Upper lobe of left lung (tissue), 6 donors: ENCODE measurements at regions not wholly inside any gene's neighbourhood (a gene's known extent, or its start where the extent isn't known, plus 50 kb on each side); places are given as distances from the start of the nearest gene placed in this dataset.
A peak's percentile ranks its signal among the peaks of the same experiment; 100 is the strongest.

Experiments used
- ATAC-seq, 2 donors: fragments of 200-7000 bp; cut with Tn5 transposase; one replicate each; pipeline ENCODE4 v1.9.1; 2022; ENCODE audit warnings: mild to moderate bottlenecking in 2 of 2, moderate library complexity in 2 of 2; ENCODE audit not compliant: low FRiP score in 2 of 2
- DNase-seq, 2 donors: peaks; one replicate each; pipeline ENCODE4 v3.0.0-alpha.2; 2019 to 2020
- H3K27ac ChIP-seq, 4 donors: fragments of 200-600 bp; sonication (generic); one replicate each; pipeline ENCODE4 v1.5.1; 2016 to 2019
- H3K27me3 ChIP-seq, 4 donors: fragments of 200-600 bp; sonication (generic); one replicate each; pipeline ENCODE4 v1.5.1; 2017 to 2019
- H3K36me3 ChIP-seq, 4 donors: fragments of 200-600 bp; sonication (generic); one replicate each; pipeline ENCODE4 v1.5.1; 2016 to 2019
- H3K4me1 ChIP-seq, 4 donors: fragments of 200-600 bp; sonication (generic); one replicate each; pipeline ENCODE4 v1.5.1; 2018 to 2019
- H3K4me3 ChIP-seq, 4 donors: fragments of 200-600 bp; sonication (generic); one replicate each; pipeline ENCODE4 v1.5.1; 2017 to 2019; ENCODE audit warnings: mild to moderate bottlenecking in 2 of 4, moderate library complexity in 1 of 4
- H3K9me3 ChIP-seq, 4 donors: fragments of 200-600 bp; sonication (generic); one replicate each; pipeline ENCODE4 v1.5.1; 2018 to 2019
- CTCF ChIP-seq, 6 experiments: fragments of 450-650 bp in 4 of 6; fragments of 200-600 bp in 2 of 6; sonication (generic) in 2 of 6; IDR thresholded peaks; one replicate each; pipeline ENCODE4 v1.5.1; 2016 to 2019; ENCODE audit warnings: antibody characterized with exemption in 6 of 6
- EP300 ChIP-seq, 4 donors: sonication (generic); formaldehyde crosslinking; IDR thresholded peaks; one replicate each; pipeline ENCODE4 v1.5.1; 2017; ENCODE audit warnings: antibody characterized with exemption in 4 of 4, control low read depth in 2 of 4
- POLR2A ChIP-seq, 4 donors: fragments of 450-650 bp; IDR thresholded peaks; one replicate each; pipeline ENCODE4 v1.5.1; 2016 to 2017; ENCODE audit warnings: antibody characterized with exemption in 4 of 4, mild to moderate bottlenecking in 2 of 4
- POLR2AphosphoS5 ChIP-seq, 2 donors: sonication (generic); formaldehyde crosslinking; IDR thresholded peaks; one replicate each; pipeline ENCODE4 v1.5.1; 2017; ENCODE audit warnings: antibody characterized with exemption in 2 of 2
- WGBS, 2 donors: methylation state at CpG; one replicate each; pipeline ENCODE4 v1.1.5; 2017 to 2018; 5-methylcytosine and 5-hydroxymethylcytosine counted together
- donor health status: DM: no; HTN: no; CAD: no; lungs with moderate emphysema.
- donor health status: DM: no; HTN: yes; CAD: no; lungs with severe emphysema.

DNA sequence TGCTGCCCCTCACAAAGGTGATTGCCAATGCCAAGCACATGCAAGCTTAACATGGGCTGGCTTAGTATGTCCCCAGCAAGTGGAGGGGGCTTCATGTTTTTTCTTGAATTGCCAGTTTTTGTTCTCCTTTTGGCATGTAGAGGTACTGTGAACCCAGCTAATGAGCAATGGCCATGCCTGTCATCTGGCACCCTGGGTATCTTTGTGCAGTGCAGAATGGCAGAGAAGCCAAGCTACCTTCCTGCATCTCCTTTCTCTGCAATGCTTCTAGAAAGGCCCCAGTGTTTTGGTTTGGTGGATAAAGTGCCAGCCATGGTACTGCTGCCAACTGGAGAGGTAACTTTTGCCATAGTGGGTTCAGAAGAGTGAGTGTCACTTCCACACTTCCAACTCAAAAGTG is 576.9 kb downstream of the CMPK2 start:
- no peak overlapping the region for H3K4me3 ChIP-seq
- H3K27ac ChIP-seq = no peak overlapping the region
- no peaks in the 10 kb centered on the region for H3K36me3 ChIP-seq
- DNase-seq (no peak), ATAC-seq (no peak)
- no peaks in the 10 kb centered on the region for H3K27me3 ChIP-seq
- no peaks in the 10 kb centered on the region for H3K9me3 ChIP-seq
- no peak for TF ChIP-seq EP300 (IDR thresholded peaks at IDR 0.05)
- TF ChIP-seq POLR2AphosphoS5 (IDR thresholded peaks at IDR 0.05) = no peak
- no peak for TF ChIP-seq CTCF (IDR thresholded peaks at IDR 0.05)
- no peak for TF ChIP-seq POLR2A (IDR thresholded peaks at IDR 0.05)
- no peaks in the 10 kb centered on the region for H3K4me1 ChIP-seq

- no peak overlapping the region for H3K27ac ChIP-seq
- no peaks in the 10 kb centered on the region for H3K36me3 ChIP-seq
- ATAC-seq (peak in 1 of 2 donors; percentile 56), DNase-seq (peak in 1 of 2 donors; percentile 36)
- H3K4me3 ChIP-seq = no peak overlapping the region
- H3K9me3 ChIP-seq = no peaks in the 10 kb centered on the region
- no peaks in the 10 kb centered on the region for H3K27me3 ChIP-seq
- no peaks in the 10 kb centered on the region for H3K4me1 ChIP-seq
- 84 to 90% methylated on average over 8 to 9 of the region's 9 CpGs for WGBS, 2 donors
- TF ChIP-seq POLR2AphosphoS5 (IDR thresholded peaks at IDR 0.05) (no peak), CTCF (IDR thresholded peaks at IDR 0.05) (no peak), POLR2A (IDR thresholded peaks at IDR 0.05) (no peak), EP300 (IDR thresholded peaks at IDR 0.05) (no peak)
Measured at GRCh38 chr2:6290217-6291015, 575.3 kb downstream of the CMPK2 start.

GRCh38 chr2:6294791-6295190 is 570.9 kb downstream of the CMPK2 start:
- WGBS, 2 donors = 63 to 84% methylated on average over 2 of the region's 2 CpGs
- Histone ChIP-seq H3K36me3 (no peaks in the 10 kb centered on the region), H3K27me3 (no peaks in the 10 kb centered on the region), H3K9me3 (no peaks in the 10 kb centered on the region), H3K4me3 (no peak overlapping the region), H3K4me1 (no peaks in the 10 kb centered on the region), H3K27ac (no peak overlapping the region)
- ATAC-seq (no peak), DNase-seq (no peak)
- TF ChIP-seq EP300 (IDR thresholded peaks at IDR 0.05) (no peak), CTCF (IDR thresholded peaks at IDR 0.05) (no peak), POLR2A (IDR thresholded peaks at IDR 0.05) (no peak), POLR2AphosphoS5 (IDR thresholded peaks at IDR 0.05) (no peak)

DNA sequence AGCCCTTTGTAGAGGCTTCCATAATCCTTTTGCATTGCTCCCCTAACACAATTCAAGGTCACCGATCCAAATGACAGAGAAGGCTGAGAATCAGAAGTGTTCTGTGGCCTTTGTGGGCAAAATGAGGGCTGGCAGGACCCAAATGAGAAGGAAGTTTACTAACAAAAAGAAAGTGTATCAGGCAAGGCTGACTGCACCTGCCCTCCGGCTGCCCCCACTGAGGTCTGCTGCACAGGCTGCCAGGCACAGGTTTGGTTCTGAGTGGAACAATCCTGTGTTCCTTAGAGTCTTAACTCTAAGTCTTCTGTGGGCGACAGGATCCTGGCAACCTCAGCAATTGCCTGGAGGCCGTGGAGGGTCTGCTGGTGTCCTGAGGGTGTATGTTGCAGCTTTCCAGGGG is 568.5 kb downstream of the CMPK2 start:
- no peak for ATAC-seq
- peak in 1 of 2 donors; percentile 20 for DNase-seq
- TF ChIP-seq EP300 (IDR thresholded peaks at IDR 0.05) (no peak), POLR2A (IDR thresholded peaks at IDR 0.05) (no peak), POLR2AphosphoS5 (IDR thresholded peaks at IDR 0.05) (no peak), CTCF (IDR thresholded peaks at IDR 0.05) (no peak)
- Histone ChIP-seq H3K4me1 (no peaks in the 10 kb centered on the region), H3K27ac (no peak overlapping the region), H3K27me3 (no peaks in the 10 kb centered on the region), H3K9me3 (no peaks in the 10 kb centered on the region), H3K4me3 (no peak overlapping the region), H3K36me3 (no peaks in the 10 kb centered on the region)
- WGBS, 2 donors = 89 to 91% methylated on average over 4 of the region's 4 CpGs

- ATAC-seq (no peak), DNase-seq (peak in 1 of 2 donors; percentile 51)
- 84 to 92% methylated on average over 2 of the region's 2 CpGs for WGBS, 2 donors
Measured at GRCh38 chr2:6301426-6301825, 564.3 kb downstream of the CMPK2 start.

More at GRCh38 chr2:6301426-6301825, 564.3 kb downstream of the CMPK2 start:
- Histone ChIP-seq H3K4me3 (no peak overlapping the region), H3K9me3 (no peaks in the 10 kb centered on the region), H3K27me3 (no peaks in the 10 kb centered on the region), H3K4me1 (no peaks in the 10 kb centered on the region), H3K36me3 (no peaks in the 10 kb centered on the region), H3K27ac (no peak overlapping the region)
- TF ChIP-seq POLR2A (IDR thresholded peaks at IDR 0.05) (no peak), CTCF (IDR thresholded peaks at IDR 0.05) (no peak), EP300 (IDR thresholded peaks at IDR 0.05) (no peak), POLR2AphosphoS5 (IDR thresholded peaks at IDR 0.05) (no peak)
